ENCODE measurements at regions not wholly inside any gene's neighbourhood (a gene's known extent, or its start where the extent isn't known, plus 50 kb on each side); places are given as distances from the start of the nearest gene placed in this dataset.

GRCh38 chr4:123667496-123667895 lies 270.9 kb downstream of the SPRY1 start:
- intact Hi-C loops (cut with micrococcal nuclease), result loop anchor here (10.0 kb wide), 1 partner anchor 263 kb away; no protein-coding TSS in a partner anchor
- TF ChIP-seq CTCF (IDR thresholded peaks at IDR 0.05; ENCODE audit: borderline replicate concordance), result no peak
- no peak for DNase-seq

GRCh38 chr4:123667991-123668390 lies 271.4 kb downstream of the SPRY1 start:
- Histone ChIP-seq H3K27ac (replicated peaks) (no peak overlapping the region), H3K27me3 (ENCODE audit: low read depth) (no peaks in the 10 kb centered on the region), H3K9me3 (replicated peaks) (no peaks in the 10 kb centered on the region), H3K36me3 (no peaks in the 10 kb centered on the region), H3K4me1 (no peaks in the 10 kb centered on the region), H3K4me3 (no peak overlapping the region)
- TF ChIP-seq CTCF (IDR thresholded peaks at IDR 0.05; ENCODE audit: borderline replicate concordance), result no peak
- DNase-seq, result no peak
- intact Hi-C loops (cut with micrococcal nuclease), result loop anchor here (10.0 kb wide), 1 partner anchor 263 kb away; no protein-coding TSS in a partner anchor

More at GRCh38 chr4:123667496-123667895, 270.9 kb downstream of the SPRY1 start:
- no peaks in the 10 kb centered on the region for H3K27me3 ChIP-seq (ENCODE audit: low read depth)
- H3K36me3 ChIP-seq, result no peaks in the 10 kb centered on the region
- no peak overlapping the region for H3K4me3 ChIP-seq
- no peaks in the 10 kb centered on the region for H3K4me1 ChIP-seq
- no peaks in the 10 kb centered on the region for H3K9me3 ChIP-seq (replicated peaks)
- H3K27ac ChIP-seq (replicated peaks), result no peak overlapping the region

GRCh38 chr4:123671636-123672404 lies 275.2 kb downstream of the SPRY1 start:
- DNase-seq, result no peak
- Histone ChIP-seq H3K4me3 (no peak overlapping the region), H3K9me3 (replicated peaks) (no peaks in the 10 kb centered on the region), H3K36me3 (no peaks in the 10 kb centered on the region), H3K4me1 (peaks cover 5% of the 10 kb centered on the region), H3K27ac (replicated peaks) (no peak overlapping the region), H3K27me3 (ENCODE audit: low read depth) (no peaks in the 10 kb centered on the region)
- intact Hi-C loops (cut with micrococcal nuclease), result loop anchor here (5.0 kb wide), 1 partner anchor 160 kb away; no protein-coding TSS in a partner anchor
- TF ChIP-seq CTCF (IDR thresholded peaks at IDR 0.05; ENCODE audit: borderline replicate concordance), result no peak

- H3K36me3 ChIP-seq, result no peaks in the 10 kb centered on the region
- peaks cover 5% of the 10 kb centered on the region for H3K4me1 ChIP-seq
- no peaks in the 10 kb centered on the region for H3K27me3 ChIP-seq (ENCODE audit: low read depth)
- intact Hi-C loops (cut with micrococcal nuclease), result loop anchor here (5.0 kb wide), 1 partner anchor 159 kb away; no protein-coding TSS in a partner anchor
- no peak overlapping the region for H3K27ac ChIP-seq (replicated peaks)
- DNase-seq, result no peak
- no peak for TF ChIP-seq CTCF (IDR thresholded peaks at IDR 0.05; ENCODE audit: borderline replicate concordance)
- H3K9me3 ChIP-seq (replicated peaks), result no peaks in the 10 kb centered on the region
- H3K4me3 ChIP-seq, result no peak overlapping the region
These were observed 276.4 kb downstream of the SPRY1 start for GRCh38 chr4:123672987-123673386.

- no peak for TF ChIP-seq CTCF (IDR thresholded peaks at IDR 0.05; ENCODE audit: borderline replicate concordance)
- Histone ChIP-seq H3K9me3 (replicated peaks) (no peaks in the 10 kb centered on the region), H3K27me3 (ENCODE audit: low read depth) (no peaks in the 10 kb centered on the region), H3K4me3 (no peak overlapping the region), H3K36me3 (no peaks in the 10 kb centered on the region), H3K4me1 (peaks cover 5% of the 10 kb centered on the region), H3K27ac (replicated peaks) (no peak overlapping the region)
- DNase-seq, result no peak
- intact Hi-C loops (cut with micrococcal nuclease), result loop anchor here (5.0 kb wide), 1 partner anchor 158 kb away; no protein-coding TSS in a partner anchor
These were observed 277.4 kb downstream of the SPRY1 start for GRCh38 chr4:123673971-123674370.

Data from left ventricle myocardium inferior (tissue), 1 donor.